ENCODE measurements at regions not wholly inside any gene's neighbourhood (a gene's known extent, or its start where the extent isn't known, plus 50 kb on each side); places are given as distances from the start of the nearest gene placed in this dataset.

- POLR2A ChIA-PET = interaction anchor here (0.6 kb wide), 1 partner anchor 114 kb away, joined by 4 read pairs; no protein-coding TSS in a partner anchor
- Histone ChIP-seq H3K36me3 (ENCODE audit: control insufficient read depth, insufficient read depth, low read length) (no peaks in the 10 kb centered on the region), H3K27ac (ENCODE audit: low read length) (no peak overlapping the region), H3K9me3 (ENCODE audit: control insufficient read depth, insufficient read depth, low read depth, low read length) (no peaks in the 10 kb centered on the region), H3K27me3 (ENCODE audit: control insufficient read depth, insufficient read depth, low read length) (no peaks in the 10 kb centered on the region), H3K4me1 (ENCODE audit: control insufficient read depth, insufficient read depth, low read length) (no peaks in the 10 kb centered on the region), H3K4me3 (ENCODE audit: low read depth in 2 of 2, low read length in 2 of 2) (no peak overlapping the region)
- in situ Hi-C loops (cut with HindIII; ENCODE audit: low pct_unique_long_range_greater_than_20kb, low sequenced_read_pairs) (no loop called here), intact Hi-C loops (cut with micrococcal nuclease; ENCODE audit: unreplicated experiment) (no loop called here)
- BruUV-seq (replicated peaks) = no TSS peak
- ATAC-seq (no peak), DNase-seq (ENCODE audit: low read depth, low spot score) (no peak)
- TF ChIP-seq CTCF (IDR thresholded peaks at IDR 0.05) = no peak
- no peak for TF ChIP-seq POLR2AphosphoS5 (IDR thresholded peaks at IDR 0.05; ENCODE audit: low read depth, low read length)
- no peak for TF ChIP-seq SIN3A (IDR thresholded peaks at IDR 0.05; ENCODE audit: borderline replicate concordance, insufficient read depth, low read depth, low read length)
- no peak for TF ChIP-seq REST (IDR thresholded peaks at IDR 0.05; ENCODE audit: insufficient read depth in 1 of 2, low read depth in 2 of 2, low read length in 1 of 2)
- TF ChIP-seq TCF7L2 (IDR thresholded peaks at IDR 0.05; ENCODE audit: low read depth, low read length) = no peak
- CTCF ChIA-PET = interaction anchor here (0.6 kb wide), 1 partner anchor 680 kb away, joined by 3 read pairs; no protein-coding TSS in a partner anchor
Measured at GRCh38 chr1:37347104-37347649, 127.2 kb upstream of the ZC3H12A start.

DNA sequence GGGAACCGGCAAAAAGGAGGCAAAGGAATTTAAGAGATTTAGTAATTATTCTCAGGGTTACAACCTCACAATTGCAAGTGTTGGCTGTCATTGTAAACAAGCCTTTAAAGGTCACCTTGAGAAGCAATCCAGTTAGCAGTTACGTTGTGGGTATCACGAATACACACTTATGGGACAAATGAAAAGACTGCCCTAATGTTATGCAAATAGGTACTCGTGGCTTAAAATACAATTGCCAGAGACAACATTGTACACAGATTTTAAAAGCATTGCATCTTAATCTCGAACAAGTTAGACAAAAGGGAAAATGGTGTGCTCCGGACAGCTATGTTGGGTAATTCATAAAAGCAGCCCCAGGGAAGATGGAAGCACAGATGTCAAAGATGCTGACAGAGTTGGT is 120.5 kb upstream of the ZC3H12A start:
- no peak for TF ChIP-seq POLR2AphosphoS5 (IDR thresholded peaks at IDR 0.05; ENCODE audit: low read depth, low read length)
- TF ChIP-seq TCF7L2 (IDR thresholded peaks at IDR 0.05; ENCODE audit: low read depth, low read length) = no peak
- TF ChIP-seq REST (IDR thresholded peaks at IDR 0.05; ENCODE audit: insufficient read depth in 1 of 2, low read depth in 2 of 2, low read length in 1 of 2) = no peak
- no peak for TF ChIP-seq CTCF (IDR thresholded peaks at IDR 0.05)
- no peak for TF ChIP-seq SIN3A (IDR thresholded peaks at IDR 0.05; ENCODE audit: borderline replicate concordance, insufficient read depth, low read depth, low read length)
- Histone ChIP-seq H3K4me1 (ENCODE audit: control insufficient read depth, insufficient read depth, low read length) (no peaks in the 10 kb centered on the region), H3K9me3 (ENCODE audit: control insufficient read depth, insufficient read depth, low read depth, low read length) (no peaks in the 10 kb centered on the region), H3K4me3 (ENCODE audit: low read depth in 2 of 2, low read length in 2 of 2) (no peak overlapping the region), H3K36me3 (ENCODE audit: control insufficient read depth, insufficient read depth, low read length) (no peaks in the 10 kb centered on the region), H3K27ac (ENCODE audit: low read length) (no peak overlapping the region), H3K27me3 (ENCODE audit: control insufficient read depth, insufficient read depth, low read length) (peaks cover 11% of the 10 kb centered on the region)
- ChIA-PET CTCF (no interaction called here), POLR2A (no interaction called here)
- no TSS peak for BruUV-seq (replicated peaks)
- in situ Hi-C loops (cut with HindIII; ENCODE audit: low pct_unique_long_range_greater_than_20kb, low sequenced_read_pairs) (no loop called here), intact Hi-C loops (cut with micrococcal nuclease; ENCODE audit: unreplicated experiment) (no loop called here)
- ATAC-seq (no peak), DNase-seq (ENCODE audit: low read depth, low spot score) (no peak)
